Endothelial cell of umbilical vein (primary cell): ENCODE measurements at regions not wholly inside any gene's neighbourhood (a gene's known extent, or its start where the extent isn't known, plus 50 kb on each side); places are given as distances from the start of the nearest gene placed in this dataset.
"Not testable (repeated sequence)": the region's sequence is repeated elsewhere in the genome, so short reads cannot be mapped to it uniquely, and the experiment has no call there.

Experiments
- EZH2 ChIP-seq: IDR thresholded peaks from 2 replicates; pipeline ENCODE4 v1.6.1; 2012; ENCODE audit warnings: borderline replicate concordance, low read depth, mild to moderate bottlenecking, moderate library complexity, low read length, inconsistent platforms; ENCODE audit not compliant: severe bottlenecking
- FOS ChIP-seq: IDR thresholded peaks from 2 replicates; pipeline ENCODE4 v1.6.1; 2011; ENCODE audit warnings: mild to moderate bottlenecking, low read length, moderate library complexity, borderline replicate concordance; ENCODE audit not compliant: insufficient read depth
- GATA2 ChIP-seq: IDR thresholded peaks from 2 replicates; pipeline ENCODE4 v1.7.0; 2011; ENCODE audit warnings: low read depth, mild to moderate bottlenecking, moderate library complexity, mixed read lengths, low read length; ENCODE audit not compliant: insufficient read length, insufficient read depth
- JUN ChIP-seq: IDR thresholded peaks from 2 replicates; pipeline ENCODE4 v1.6.1; 2011; ENCODE audit warnings: borderline replicate concordance, low read depth; ENCODE audit not compliant: insufficient read length, insufficient read depth
- MAX ChIP-seq: IDR thresholded peaks from 2 replicates; pipeline ENCODE4 v1.6.1; 2011; ENCODE audit not compliant: insufficient read depth, insufficient read length
- MYC ChIP-seq: IDR thresholded peaks from one replicate; pipeline ENCODE4 v1.6.1; 2011; ENCODE audit warnings: mild to moderate bottlenecking, low read depth, low read length
- POLR2A ChIP-seq: IDR thresholded peaks from 2 replicates; pipeline ENCODE4 v1.6.1; 2012; ENCODE audit warnings: low read depth, mild to moderate bottlenecking, control low read depth, low read length
- POLR2AphosphoS5 ChIP-seq: IDR thresholded peaks from 2 replicates; pipeline ENCODE4 v1.6.1; 2012; ENCODE audit warnings: low read depth, mild to moderate bottlenecking, control low read depth, low read length, moderate library complexity; ENCODE audit not compliant: insufficient read depth
- TF ChIP-seq, protein P1 (sequence below), 2 donors: IDR thresholded peaks; 1 replicate in 1 of 2; 2 replicates in 1 of 2; pipeline ENCODE4 v1.5.1; 2011; ENCODE audit warnings: low read length in 2 of 2, mild to moderate bottlenecking in 2 of 2, moderate library complexity in 2 of 2, control low read depth in 1 of 2, inconsistent platforms in 1 of 2, low read depth in 1 of 2; ENCODE audit not compliant: insufficient read depth in 1 of 2; ENCODE audit errors: extremely low read depth in 1 of 2

DNA sequence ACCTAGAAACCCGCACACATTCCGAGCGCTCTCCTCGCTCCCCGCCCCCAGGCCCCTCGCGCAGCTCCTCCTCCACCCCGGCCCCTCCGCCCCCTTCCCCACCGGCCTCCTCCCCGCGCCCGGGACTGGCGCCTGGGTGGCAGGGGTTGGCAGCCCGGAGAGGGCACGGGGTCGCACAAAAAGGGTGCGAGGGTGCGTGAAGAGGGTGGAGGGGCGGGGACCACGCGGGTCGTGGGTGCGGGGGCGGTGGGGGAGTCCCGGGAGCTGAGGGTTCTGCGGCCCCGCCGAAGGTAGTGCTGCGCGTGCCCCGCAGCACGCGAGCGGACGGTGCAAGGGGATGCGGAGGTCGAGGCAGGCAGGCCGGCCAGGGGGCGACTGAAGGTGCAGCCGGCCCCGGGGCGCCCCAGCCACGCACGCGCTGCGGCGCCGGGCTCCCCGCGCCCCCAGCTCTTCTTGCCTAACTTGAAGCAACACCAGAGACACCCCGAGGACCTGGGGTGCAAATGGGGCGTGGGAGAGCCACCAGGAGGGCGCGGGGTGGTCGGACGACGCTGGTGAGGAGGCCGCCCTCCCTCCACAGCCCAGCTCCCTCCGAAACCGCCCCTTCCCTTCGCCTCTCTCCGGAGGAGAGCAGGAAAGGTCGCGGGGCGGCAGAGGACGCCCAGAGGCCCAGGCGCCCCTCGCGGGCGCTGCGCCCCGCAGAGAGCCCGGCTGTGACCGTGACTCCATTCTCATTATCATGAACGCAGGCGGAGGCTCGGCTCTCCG lies 174.7 kb downstream of the ATP6V0E2 start:
- TF ChIP-seq, protein P1, sequence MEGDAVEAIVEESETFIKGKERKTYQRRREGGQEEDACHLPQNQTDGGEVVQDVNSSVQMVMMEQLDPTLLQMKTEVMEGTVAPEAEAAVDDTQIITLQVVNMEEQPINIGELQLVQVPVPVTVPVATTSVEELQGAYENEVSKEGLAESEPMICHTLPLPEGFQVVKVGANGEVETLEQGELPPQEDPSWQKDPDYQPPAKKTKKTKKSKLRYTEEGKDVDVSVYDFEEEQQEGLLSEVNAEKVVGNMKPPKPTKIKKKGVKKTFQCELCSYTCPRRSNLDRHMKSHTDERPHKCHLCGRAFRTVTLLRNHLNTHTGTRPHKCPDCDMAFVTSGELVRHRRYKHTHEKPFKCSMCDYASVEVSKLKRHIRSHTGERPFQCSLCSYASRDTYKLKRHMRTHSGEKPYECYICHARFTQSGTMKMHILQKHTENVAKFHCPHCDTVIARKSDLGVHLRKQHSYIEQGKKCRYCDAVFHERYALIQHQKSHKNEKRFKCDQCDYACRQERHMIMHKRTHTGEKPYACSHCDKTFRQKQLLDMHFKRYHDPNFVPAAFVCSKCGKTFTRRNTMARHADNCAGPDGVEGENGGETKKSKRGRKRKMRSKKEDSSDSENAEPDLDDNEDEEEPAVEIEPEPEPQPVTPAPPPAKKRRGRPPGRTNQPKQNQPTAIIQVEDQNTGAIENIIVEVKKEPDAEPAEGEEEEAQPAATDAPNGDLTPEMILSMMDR (IDR thresholded peaks at IDR 0.05; ENCODE audit: extremely low read depth in 1 of 2, insufficient read depth in 1 of 2, low read depth in 1 of 2, low read length in 2 of 2), result not testable (repeated sequence)
- TF ChIP-seq JUN, EZH2, POLR2A, POLR2AphosphoS5, MYC, GATA2, MAX, FOS: not testable (repeated sequence)
